Smooth muscle cell (in vitro differentiated cells): ENCODE measurements at regions not wholly inside any gene's neighbourhood (a gene's known extent, or its start where the extent isn't known, plus 50 kb on each side); places are given as distances from the start of the nearest gene placed in this dataset.

Experiments
- DNase-seq: peaks from one replicate; lab custom pipeline; 2025; ENCODE audit not compliant: unreplicated experiment; lab: John Stamatoyannopoulos, UW
- H2AFZ ChIP-seq: fragments of 200-600 bp; sonication (generic); 2 replicates; pipeline ENCODE4 v1.6.0; 2016; ENCODE audit warnings: antibody characterized with exemption, low read depth, mild to moderate bottlenecking
- H3F3A ChIP-seq: fragments of 200-600 bp; sonication (generic); 2 replicates; pipeline ENCODE4 v1.6.0; 2017; ENCODE audit warnings: antibody characterized with exemption, low read depth
- H3K27ac ChIP-seq: fragments of 200-600 bp; sonication (generic); 2 replicates; pipeline ENCODE4 v1.5.1; 2016; ENCODE audit warnings: low read depth, mild to moderate bottlenecking
- H3K27me3 ChIP-seq: fragments of 200-600 bp; sonication (generic); 2 replicates; pipeline ENCODE4 v1.6.1; 2016; ENCODE audit warnings: low read depth, mild to moderate bottlenecking
- H3K36me3 ChIP-seq: fragments of 200-600 bp; sonication (generic); 2 replicates; pipeline ENCODE4 v1.5.1; 2016; ENCODE audit warnings: low read depth
- H3K4me1 ChIP-seq: fragments of 200-600 bp; sonication (generic); 2 replicates; pipeline ENCODE4 v1.5.1; 2016; ENCODE audit warnings: low read depth
- H3K4me2 ChIP-seq: fragments of 200-600 bp; sonication (generic); 2 replicates; pipeline ENCODE4 v1.6.0; 2016; ENCODE audit warnings: mild to moderate bottlenecking
- H3K4me3 ChIP-seq: fragments of 200-600 bp; sonication (generic); 2 replicates; pipeline ENCODE4 v1.5.1; 2016; ENCODE audit warnings: mild to moderate bottlenecking
- H3K79me2 ChIP-seq: fragments of 200-600 bp; sonication (generic); 2 replicates; pipeline ENCODE4 v1.6.0; 2016; ENCODE audit warnings: low read depth, mild to moderate bottlenecking
- H3K9ac ChIP-seq: fragments of 200-600 bp; sonication (generic); 2 replicates; pipeline ENCODE4 v1.6.0; 2016; ENCODE audit warnings: low read depth
- H3K9me3 ChIP-seq: fragments of 200-600 bp; sonication (generic); replicated peaks from 2 replicates; pipeline ENCODE4 v1.5.1; 2016; ENCODE audit warnings: low read depth
- H4K20me1 ChIP-seq: fragments of 200-600 bp; sonication (generic); 2 replicates; pipeline ENCODE4 v1.6.0; 2016; ENCODE audit warnings: low read depth
- CTCF ChIP-seq: fragments of 200-600 bp; sonication (generic); IDR thresholded peaks from 2 replicates; pipeline ENCODE4 v1.5.1; 2017; ENCODE audit warnings: borderline replicate concordance, mild to moderate bottlenecking, antibody characterized with exemption; ENCODE audit not compliant: insufficient read depth, poor library complexity, severe bottlenecking
- WGBS: methylation state at CpG from one replicate; pipeline ENCODE4 v1.1.7; 2016; ENCODE audit warnings: low lambda C conversion rate; 5-methylcytosine and 5-hydroxymethylcytosine counted together

GRCh38 chr14:61897300-61897699 lies 135.1 kb downstream of the SNAPC1 start:
- H3K9ac ChIP-seq, result no peak overlapping the region
- H3K79me2 ChIP-seq, result no peaks in the 10 kb centered on the region
- WGBS, result 94% methylated on average over 3 of the region's 3 CpGs

GRCh38 chr14:61898568-61898967 lies 136.3 kb downstream of the SNAPC1 start:
- Histone ChIP-seq H3K4me1 (no peaks in the 10 kb centered on the region), H3K79me2 (no peaks in the 10 kb centered on the region), H3K27me3 (no peaks in the 10 kb centered on the region), H3K4me2 (no peak overlapping the region), H3F3A (no peaks in the 10 kb centered on the region), H3K9me3 (no peaks in the 10 kb centered on the region), H3K9ac (no peak overlapping the region), H2AFZ (no peak overlapping the region), H3K27ac (no peak overlapping the region), H3K36me3 (no peaks in the 10 kb centered on the region), H4K20me1 (no peaks in the 10 kb centered on the region), H3K4me3 (no peak overlapping the region)
- no peak for TF ChIP-seq CTCF
- WGBS, result 91% methylated on average over 6 of the region's 6 CpGs
- DNase-seq, result no peak

More at GRCh38 chr14:61897300-61897699, 135.1 kb downstream of the SNAPC1 start:
- H3K4me1 ChIP-seq, result no peaks in the 10 kb centered on the region
- no peak overlapping the region for H2AFZ ChIP-seq
- H3K4me2 ChIP-seq, result no peak overlapping the region
- no peaks in the 10 kb centered on the region for H3K27me3 ChIP-seq
- no peak for TF ChIP-seq CTCF
- H4K20me1 ChIP-seq, result no peaks in the 10 kb centered on the region
- H3K36me3 ChIP-seq, result no peaks in the 10 kb centered on the region
- no peaks in the 10 kb centered on the region for H3K9me3 ChIP-seq
- no peak for DNase-seq
- H3F3A ChIP-seq, result no peaks in the 10 kb centered on the region
- no peak overlapping the region for H3K27ac ChIP-seq
- no peak overlapping the region for H3K4me3 ChIP-seq

- Histone ChIP-seq H3K79me2 (no peaks in the 10 kb centered on the region), H3K9ac (no peak overlapping the region), H3K9me3 (no peaks in the 10 kb centered on the region), H3K4me1 (no peaks in the 10 kb centered on the region), H3K27ac (no peak overlapping the region), H3K27me3 (no peaks in the 10 kb centered on the region), H3K4me3 (no peak overlapping the region), H3K36me3 (no peaks in the 10 kb centered on the region), H3K4me2 (no peak overlapping the region), H3F3A (no peaks in the 10 kb centered on the region), H4K20me1 (no peaks in the 10 kb centered on the region), H2AFZ (no peak overlapping the region)
- WGBS, result 90% methylated on average over 4 of the region's 4 CpGs
- no peak for TF ChIP-seq CTCF
- DNase-seq, result no peak
Measured at GRCh38 chr14:61899497-61899896, 137.3 kb downstream of the SNAPC1 start.

GRCh38 chr14:61904946-61905345 lies 142.7 kb downstream of the SNAPC1 start:
- H3K79me2 ChIP-seq, result no peaks in the 10 kb centered on the region
- H3K4me1 ChIP-seq, result no peaks in the 10 kb centered on the region
- no peaks in the 10 kb centered on the region for H3K27me3 ChIP-seq
- H3K4me3 ChIP-seq, result no peak overlapping the region
- no peaks in the 10 kb centered on the region for H3K9me3 ChIP-seq
- no peak overlapping the region for H3K9ac ChIP-seq
- no peaks in the 10 kb centered on the region for H4K20me1 ChIP-seq
- TF ChIP-seq CTCF, result no peak
- H3F3A ChIP-seq, result no peaks in the 10 kb centered on the region
- no peak for DNase-seq
- no peak overlapping the region for H2AFZ ChIP-seq
- H3K27ac ChIP-seq, result no peak overlapping the region
- no peaks in the 10 kb centered on the region for H3K36me3 ChIP-seq
- no peak overlapping the region for H3K4me2 ChIP-seq
- 64% methylated on average over 2 of the region's 2 CpGs for WGBS
